H9 (cell line): ENCODE measurements at regions not wholly inside any gene's neighbourhood (a gene's known extent, or its start where the extent isn't known, plus 50 kb on each side); places are given as distances from the start of the nearest gene placed in this dataset.

Experiments
- DNase-seq: peaks from one replicate; pipeline ENCODE4 v3.0.0-alpha.2; 2017
- H2AFZ ChIP-seq: one replicate; pipeline ENCODE4 v1.6.1; 2013; ENCODE audit warnings: mild to moderate bottlenecking, low read length, control low read depth, moderate library complexity
- H2AK5ac ChIP-seq: 2 replicates; pipeline ENCODE4 v1.6.1; 2013; ENCODE audit warnings: low read length, control low read depth, mixed read lengths; ENCODE audit not compliant: insufficient read length
- H2BK120ac ChIP-seq: one replicate; pipeline ENCODE4 v1.6.1; 2013; ENCODE audit warnings: low read depth, mild to moderate bottlenecking, low read length, control low read depth, inconsistent platforms; ENCODE audit not compliant: poor library complexity, severe bottlenecking
- H2BK12ac ChIP-seq: 2 replicates; pipeline ENCODE4 v1.6.1; 2013; ENCODE audit warnings: low read length, control low read depth, mixed read lengths, low read depth; ENCODE audit not compliant: insufficient read length
- H2BK15ac ChIP-seq: 2 replicates; pipeline ENCODE4 v1.6.1; 2013; ENCODE audit warnings: low read depth, low read length, control low read depth
- H2BK20ac ChIP-seq: one replicate; pipeline ENCODE4 v1.6.1; 2013; ENCODE audit warnings: low read depth, mild to moderate bottlenecking, low read length, control low read depth, inconsistent platforms; ENCODE audit not compliant: poor library complexity, severe bottlenecking
- H2BK5ac ChIP-seq: 2 replicates; pipeline ENCODE4 v1.6.1; 2013; ENCODE audit warnings: low read length, control low read depth, mixed read lengths; ENCODE audit not compliant: insufficient read length
- H3K14ac ChIP-seq: 2 replicates; pipeline ENCODE4 v1.6.1; 2013; ENCODE audit warnings: low read length, control low read depth; ENCODE audit not compliant: insufficient read depth
- H3K18ac ChIP-seq: 2 replicates; pipeline ENCODE4 v1.6.1; 2013; ENCODE audit warnings: low read depth, mild to moderate bottlenecking, mixed read lengths, low read length, control low read depth; ENCODE audit not compliant: insufficient read length
- H3K23ac ChIP-seq: 2 replicates; pipeline ENCODE4 v1.6.1; 2013; ENCODE audit warnings: low read length, control low read depth, mixed read lengths, low read depth; ENCODE audit not compliant: insufficient read length
- H3K23me2 ChIP-seq: 2 replicates; pipeline ENCODE4 v1.6.1; 2013; ENCODE audit warnings: low read depth, mild to moderate bottlenecking, mixed read lengths, low read length, control low read depth; ENCODE audit not compliant: insufficient read length, poor library complexity, severe bottlenecking
- H3K27ac ChIP-seq: 2 replicates; pipeline ENCODE4 v1.5.1; 2013; ENCODE audit warnings: low read length, control low read depth, mixed read lengths, low read depth; ENCODE audit not compliant: insufficient read length
- H3K27me3 ChIP-seq: 2 replicates; pipeline ENCODE4 v1.6.1; 2013; ENCODE audit warnings: low read length, control low read depth, inconsistent platforms; ENCODE audit not compliant: insufficient read depth
- H3K4ac ChIP-seq: 2 replicates; pipeline ENCODE4 v1.6.1; 2013; ENCODE audit warnings: low read depth, mild to moderate bottlenecking, control low read depth, inconsistent platforms, low read length, moderate library complexity
- H3K4me1 ChIP-seq: 2 replicates; pipeline ENCODE4 v1.6.1; 2013; ENCODE audit warnings: low read length, control low read depth, inconsistent platforms; ENCODE audit not compliant: insufficient read depth
- H3K4me2 ChIP-seq: 2 replicates; pipeline ENCODE4 v1.6.1; 2013; ENCODE audit warnings: low read length, control low read depth, mixed read lengths; ENCODE audit not compliant: insufficient read length, insufficient read depth
- H3K56ac ChIP-seq: 2 replicates; pipeline ENCODE4 v1.6.1; 2013; ENCODE audit warnings: low read depth, mild to moderate bottlenecking, mixed read lengths, low read length, control low read depth; ENCODE audit not compliant: insufficient read length
- H3K79me1 ChIP-seq: 2 replicates; pipeline ENCODE4 v1.6.1; 2013; ENCODE audit warnings: low read depth, mild to moderate bottlenecking, moderate library complexity, low read length, control low read depth, inconsistent platforms; ENCODE audit not compliant: insufficient read depth, poor library complexity, severe bottlenecking
- H3K79me2 ChIP-seq: 2 replicates; pipeline ENCODE4 v1.6.1; 2013; ENCODE audit warnings: low read length, control low read depth, inconsistent platforms; ENCODE audit not compliant: insufficient read depth
- H3K9ac ChIP-seq: 2 replicates; pipeline ENCODE4 v1.6.1; 2013; ENCODE audit warnings: low read length, control low read depth, mixed read lengths; ENCODE audit not compliant: insufficient read length; ENCODE audit errors: extremely low read depth
- H3K9me3 ChIP-seq: one replicate; pipeline ENCODE4 v1.6.1; 2013; ENCODE audit warnings: low read depth, low read length, inconsistent platforms; ENCODE audit not compliant: control insufficient read depth
- H3T11ph ChIP-seq: one replicate; pipeline ENCODE4 v1.6.1; 2013; ENCODE audit warnings: mild to moderate bottlenecking, low read length, control low read depth, inconsistent platforms
- H4K20me1 ChIP-seq: one replicate; pipeline ENCODE4 v1.6.1; 2013; ENCODE audit not compliant: control insufficient read depth, insufficient read length, insufficient read depth
- H4K5ac ChIP-seq: 2 replicates; pipeline ENCODE4 v1.6.1; 2013; ENCODE audit warnings: low read depth, mild to moderate bottlenecking, mixed read lengths, low read length, control low read depth; ENCODE audit not compliant: insufficient read length
- H4K8ac ChIP-seq: replicated peaks from 2 replicates; pipeline ENCODE4 v1.6.1; 2013; ENCODE audit warnings: low read length, control low read depth, mixed read lengths, low read depth; ENCODE audit not compliant: insufficient read length
- H4K91ac ChIP-seq: 2 replicates; pipeline ENCODE4 v1.6.1; 2013; ENCODE audit warnings: low read depth, mild to moderate bottlenecking, moderate library complexity, mixed read lengths, low read length, control low read depth; ENCODE audit not compliant: insufficient read length
- H3K27ac Mint-ChIP-seq, 3 experiments: 2 replicates in 2 of 3; 3 replicates in 1 of 3; pipeline ENCODE4 v1.8.0; 2020 to 2021; ENCODE audit warnings: mixed read lengths in 3 of 3, mild to moderate bottlenecking in 1 of 3, moderate library complexity in 1 of 3
- H3K27me3 Mint-ChIP-seq: 2 replicates; pipeline ENCODE4 v1.8.0; 2021; ENCODE audit warnings: low read depth, mild to moderate bottlenecking, moderate library complexity, mixed read lengths
- H3K36me3 Mint-ChIP-seq, 3 experiments: 2 replicates in 2 of 3; 3 replicates in 1 of 3; pipeline ENCODE4 v1.8.0; 2020 to 2021; ENCODE audit warnings: low read depth in 3 of 3, mixed read lengths in 3 of 3; ENCODE audit not compliant: insufficient read depth in 1 of 3
- H3K4me1 Mint-ChIP-seq, 2 experiments: 2 replicates each; pipeline ENCODE4 v1.8.0; 2020; ENCODE audit warnings: mixed read lengths in 2 of 2
- H3K4me3 Mint-ChIP-seq, 2 experiments: 2 replicates in 1 of 2; 3 replicates in 1 of 2; pipeline ENCODE4 v1.8.0; 2020 to 2021; ENCODE audit warnings: mild to moderate bottlenecking in 2 of 2, mixed read lengths in 2 of 2, moderate library complexity in 1 of 2
- H3K9me3 Mint-ChIP-seq, 2 experiments: 2 replicates in 1 of 2; 3 replicates in 1 of 2; pipeline ENCODE4 v1.8.0; 2020; ENCODE audit warnings: mild to moderate bottlenecking in 2 of 2, mixed read lengths in 2 of 2, moderate library complexity in 1 of 2
- WGBS: extraction: QIAGEN DNeasy Blood & Tissue Kit; methylation state at CpG from one replicate; pipeline ENCODE4 v1.1.7; 2013; ENCODE audit warnings: missing lambda C conversion rate, low lambda C conversion rate, mixed read lengths; ENCODE audit not compliant: insufficient read length; ENCODE audit errors: extremely low coverage; 5-methylcytosine and 5-hydroxymethylcytosine counted together
- TF ChIP-seq, protein P1 (sequence below): fragments of 200-600 bp; sonication (generic); conservative IDR thresholded peaks from 3 replicates; pipeline ENCODE4 v1.8.0; 2021; ENCODE audit warnings: antibody characterized with exemption, mild to moderate bottlenecking

DNA sequence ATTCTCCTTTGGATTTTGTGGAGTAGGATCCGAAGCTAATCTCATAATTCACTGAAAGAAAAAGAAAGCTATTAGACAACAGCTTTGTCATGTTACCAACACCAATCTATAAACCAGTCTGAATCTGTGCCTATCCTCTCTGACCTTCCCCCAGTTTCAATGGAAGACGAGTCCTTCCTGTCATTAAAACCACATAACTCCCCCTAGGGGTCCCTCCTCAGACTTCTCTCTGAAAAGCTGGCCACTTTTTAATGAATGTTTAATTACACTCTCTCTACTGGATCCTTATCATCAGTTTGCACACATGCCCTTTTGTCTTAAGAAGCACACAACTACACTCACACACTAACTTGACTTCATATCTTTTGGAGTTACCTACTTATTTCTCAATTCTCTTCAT lies 98.0 kb upstream of the TSLP start:
- Histone ChIP-seq H3K18ac (no peak overlapping the region), H3K56ac (no peak overlapping the region), H3T11ph (no peak overlapping the region), H2BK15ac (no peak overlapping the region), H3K27me3 (no peaks in the 10 kb centered on the region), H4K91ac (no peak overlapping the region), H3K79me2 (no peaks in the 10 kb centered on the region), H3K27ac (no peak overlapping the region), H3K9me3 (no peaks in the 10 kb centered on the region), H2AFZ (no peak overlapping the region), H2BK20ac (no peak overlapping the region), H3K4me1 (no peaks in the 10 kb centered on the region), H4K8ac (no peak overlapping the region), H4K5ac (no peak overlapping the region), H2BK12ac (no peak overlapping the region), H3K9ac (no peak overlapping the region), H4K20me1 (no peaks in the 10 kb centered on the region), H3K23ac (no peak overlapping the region), H3K23me2 (no peaks in the 10 kb centered on the region), H3K14ac (no peak overlapping the region), H2BK5ac (no peak overlapping the region), H2BK120ac (no peak overlapping the region), H3K4me2 (no peak overlapping the region), H3K79me1 (no peaks in the 10 kb centered on the region), H2AK5ac (no peak overlapping the region), H3K4ac (no peak overlapping the region)
- DNase-seq, result no peak
- TF ChIP-seq, protein P1, sequence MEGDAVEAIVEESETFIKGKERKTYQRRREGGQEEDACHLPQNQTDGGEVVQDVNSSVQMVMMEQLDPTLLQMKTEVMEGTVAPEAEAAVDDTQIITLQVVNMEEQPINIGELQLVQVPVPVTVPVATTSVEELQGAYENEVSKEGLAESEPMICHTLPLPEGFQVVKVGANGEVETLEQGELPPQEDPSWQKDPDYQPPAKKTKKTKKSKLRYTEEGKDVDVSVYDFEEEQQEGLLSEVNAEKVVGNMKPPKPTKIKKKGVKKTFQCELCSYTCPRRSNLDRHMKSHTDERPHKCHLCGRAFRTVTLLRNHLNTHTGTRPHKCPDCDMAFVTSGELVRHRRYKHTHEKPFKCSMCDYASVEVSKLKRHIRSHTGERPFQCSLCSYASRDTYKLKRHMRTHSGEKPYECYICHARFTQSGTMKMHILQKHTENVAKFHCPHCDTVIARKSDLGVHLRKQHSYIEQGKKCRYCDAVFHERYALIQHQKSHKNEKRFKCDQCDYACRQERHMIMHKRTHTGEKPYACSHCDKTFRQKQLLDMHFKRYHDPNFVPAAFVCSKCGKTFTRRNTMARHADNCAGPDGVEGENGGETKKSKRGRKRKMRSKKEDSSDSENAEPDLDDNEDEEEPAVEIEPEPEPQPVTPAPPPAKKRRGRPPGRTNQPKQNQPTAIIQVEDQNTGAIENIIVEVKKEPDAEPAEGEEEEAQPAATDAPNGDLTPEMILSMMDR, result peak; percentile 47; the same call in 2 of the 3 replicates
- Mint-ChIP-seq H3K36me3 (no peaks in the 10 kb centered on the region), H3K4me1 (peaks cover 3 to 4% of the 10 kb centered on the region in 2 experiments), H3K9me3 (no peaks in the 10 kb centered on the region; a peak in 1 of 5 replicates), H3K4me3 (no peak overlapping the region), H3K27ac (no peak overlapping the region), H3K27me3 (no peaks in the 10 kb centered on the region)
- no CpG with 5 or more reads among the region's 2 CpGs for WGBS
